DND-41 (cell line): ENCODE measurements at regions not wholly inside any gene's neighbourhood (a gene's known extent, or its start where the extent isn't known, plus 50 kb on each side); places are given as distances from the start of the nearest gene placed in this dataset.
A peak's percentile ranks its signal among the peaks of the same experiment; 100 is the strongest.

Experiments
- ATAC-seq: fragments of 200-7000 bp; cut with Tn5 transposase; 3 replicates; pipeline ENCODE4 v1.9.1; 2021; ENCODE audit warnings: low read depth; ENCODE audit not compliant: insufficient read depth
- DNase-seq: peaks from one replicate; pipeline ENCODE4 v3.0.0-alpha.2; 2020
- H2AFZ ChIP-seq: 2 replicates; pipeline ENCODE4 v1.6.0; 2012; ENCODE audit warnings: low read depth, low read length
- H3K27ac ChIP-seq: 2 replicates; pipeline ENCODE4 v1.5.1; 2012; ENCODE audit warnings: low read length, inconsistent platforms
- H3K27me3 ChIP-seq: fragments of 200-600 bp; sonication (generic); 2 replicates; pipeline ENCODE4 v1.6.0; 2012; ENCODE audit warnings: low read length, mild to moderate bottlenecking, inconsistent platforms; ENCODE audit not compliant: insufficient read depth, poor library complexity
- H3K36me3 ChIP-seq: 2 replicates; pipeline ENCODE4 v1.5.1; 2012; ENCODE audit warnings: low read length, inconsistent platforms; ENCODE audit not compliant: insufficient read depth
- H3K4me1 ChIP-seq: 2 replicates; pipeline ENCODE4 v1.5.1; 2012; ENCODE audit warnings: mild to moderate bottlenecking, low read length; ENCODE audit not compliant: insufficient read depth
- H3K4me2 ChIP-seq: 2 replicates; pipeline ENCODE4 v1.6.0; 2012; ENCODE audit warnings: mild to moderate bottlenecking, moderate library complexity, low read length, inconsistent platforms; ENCODE audit not compliant: insufficient read depth
- H3K4me3 ChIP-seq, 2 experiments: fragments of 200-600 bp in 1 of 2; shearing (Covaris generic) in 1 of 2; 2 replicates each; pipeline ENCODE4 v1.5.1; 2012 to 2016; ENCODE audit warnings: inconsistent platforms in 2 of 2, low read length in 2 of 2, mild to moderate bottlenecking in 2 of 2, low read depth in 1 of 2, moderate library complexity in 1 of 2
- H3K79me2 ChIP-seq: 2 replicates; pipeline ENCODE4 v1.6.0; 2012; ENCODE audit warnings: low read length, inconsistent platforms; ENCODE audit not compliant: insufficient read depth
- H3K9ac ChIP-seq: 2 replicates; pipeline ENCODE4 v1.6.0; 2012; ENCODE audit warnings: low read depth, mild to moderate bottlenecking, inconsistent platforms, low read length, moderate library complexity
- H3K9me3 ChIP-seq: 2 replicates; pipeline ENCODE4 v1.5.1; 2012; ENCODE audit warnings: low read length, moderate library complexity, mild to moderate bottlenecking, inconsistent platforms; ENCODE audit not compliant: insufficient read depth, severe bottlenecking
- H4K20me1 ChIP-seq: 2 replicates; pipeline ENCODE4 v1.6.0; 2012; ENCODE audit warnings: low read length; ENCODE audit not compliant: insufficient read depth
- CTCF ChIP-seq: IDR thresholded peaks from 2 replicates; pipeline ENCODE4 v1.5.1; 2012; ENCODE audit warnings: borderline replicate concordance, low read length, moderate library complexity, mild to moderate bottlenecking; ENCODE audit not compliant: poor library complexity, severe bottlenecking; ENCODE audit errors: extremely low read depth
- EZH2 ChIP-seq: IDR thresholded peaks from 3 replicates; pipeline ENCODE4 v1.6.1; 2012; ENCODE audit warnings: borderline replicate concordance, low read depth, mild to moderate bottlenecking, moderate library complexity, low read length, inconsistent platforms; ENCODE audit not compliant: severe bottlenecking

- no peaks in the 10 kb centered on the region for H3K9me3 ChIP-seq
- H3K79me2 ChIP-seq = no peaks in the 10 kb centered on the region
- no peaks in the 10 kb centered on the region for H3K36me3 ChIP-seq
- H2AFZ ChIP-seq = no peak overlapping the region
- no peak overlapping the region for H3K27ac ChIP-seq
- no peak overlapping the region for H3K4me3 ChIP-seq
- H4K20me1 ChIP-seq = no peaks in the 10 kb centered on the region
- no peaks in the 10 kb centered on the region for H3K4me1 ChIP-seq
- TF ChIP-seq CTCF (peak; percentile 81), EZH2 (no peak)
- H3K27me3 ChIP-seq = peaks cover 3% of the 10 kb centered on the region
- peak; percentile 48 for DNase-seq
- peak; percentile 91 for ATAC-seq
- no peak overlapping the region for H3K9ac ChIP-seq
- no peak overlapping the region for H3K4me2 ChIP-seq
These were observed 183.8 kb upstream of the IL12A start for GRCh38 chr3:159804726-159805410.

- Histone ChIP-seq H3K36me3 (no peaks in the 10 kb centered on the region), H2AFZ (no peak overlapping the region), H3K9ac (no peak overlapping the region), H3K4me3 (no peak overlapping the region), H3K9me3 (no peaks in the 10 kb centered on the region), H3K79me2 (no peaks in the 10 kb centered on the region), H3K27ac (no peak overlapping the region), H3K4me1 (no peaks in the 10 kb centered on the region), H4K20me1 (no peaks in the 10 kb centered on the region), H3K27me3 (peaks cover under 1% of the 10 kb centered on the region), H3K4me2 (no peak overlapping the region)
- DNase-seq (no peak), ATAC-seq (no peak)
- TF ChIP-seq EZH2 = no peak
- TF ChIP-seq CTCF = no peak
These were observed 183.2 kb upstream of the IL12A start for GRCh38 chr3:159805411-159805772.

- Histone ChIP-seq H3K27ac (no peak overlapping the region), H3K4me1 (no peaks in the 10 kb centered on the region), H3K9me3 (no peaks in the 10 kb centered on the region), H4K20me1 (no peaks in the 10 kb centered on the region), H3K79me2 (no peaks in the 10 kb centered on the region), H3K9ac (no peak overlapping the region), H3K4me3 (no peak overlapping the region), H3K4me2 (no peak overlapping the region), H3K36me3 (no peaks in the 10 kb centered on the region), H3K27me3 (no peaks in the 10 kb centered on the region), H2AFZ (no peak overlapping the region)
- no peak for TF ChIP-seq EZH2
- TF ChIP-seq CTCF = no peak
- DNase-seq (no peak), ATAC-seq (no peak)
These were observed 182.2 kb upstream of the IL12A start for GRCh38 chr3:159806412-159806811.
